ENCODE measurements at regions not wholly inside any gene's neighbourhood (a gene's known extent, or its start where the extent isn't known, plus 50 kb on each side); places are given as distances from the start of the nearest gene placed in this dataset.

DNA sequence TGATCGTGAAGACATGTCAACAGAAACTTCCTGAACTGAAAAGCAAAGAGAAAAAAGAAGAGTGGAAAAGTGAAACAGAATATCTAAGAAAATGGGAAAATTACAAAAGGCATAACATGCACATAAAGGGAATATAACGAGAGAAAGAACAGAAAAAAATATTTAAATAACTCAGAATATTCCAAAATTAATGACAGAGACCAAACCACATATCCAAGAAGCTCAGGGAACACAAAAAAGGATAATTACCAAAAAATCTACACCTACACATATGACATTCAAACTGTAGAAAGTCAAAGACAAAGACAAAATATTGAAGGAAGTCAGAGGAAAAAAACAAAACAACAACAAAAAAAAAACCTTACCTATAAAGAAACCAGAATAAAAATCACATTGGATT is 105.5 kb downstream of the OR13A1 start:
- Histone ChIP-seq H3K9me3 (replicated peaks in 1 of 3) (no peaks in the 10 kb centered on the region), H3K27me3 (no peaks in the 10 kb centered on the region), H3K4me1 (replicated peaks in 1 of 2) (no peaks in the 10 kb centered on the region), H3K27ac (no peak overlapping the region), H3K36me3 (replicated peaks in 1 of 2) (no peaks in the 10 kb centered on the region), H3K4me3 (no peak overlapping the region)
- DNase-seq = no peak
- TF ChIP-seq POLR2A (IDR thresholded peaks at IDR 0.05) = no peak
- TF ChIP-seq, protein P1, sequence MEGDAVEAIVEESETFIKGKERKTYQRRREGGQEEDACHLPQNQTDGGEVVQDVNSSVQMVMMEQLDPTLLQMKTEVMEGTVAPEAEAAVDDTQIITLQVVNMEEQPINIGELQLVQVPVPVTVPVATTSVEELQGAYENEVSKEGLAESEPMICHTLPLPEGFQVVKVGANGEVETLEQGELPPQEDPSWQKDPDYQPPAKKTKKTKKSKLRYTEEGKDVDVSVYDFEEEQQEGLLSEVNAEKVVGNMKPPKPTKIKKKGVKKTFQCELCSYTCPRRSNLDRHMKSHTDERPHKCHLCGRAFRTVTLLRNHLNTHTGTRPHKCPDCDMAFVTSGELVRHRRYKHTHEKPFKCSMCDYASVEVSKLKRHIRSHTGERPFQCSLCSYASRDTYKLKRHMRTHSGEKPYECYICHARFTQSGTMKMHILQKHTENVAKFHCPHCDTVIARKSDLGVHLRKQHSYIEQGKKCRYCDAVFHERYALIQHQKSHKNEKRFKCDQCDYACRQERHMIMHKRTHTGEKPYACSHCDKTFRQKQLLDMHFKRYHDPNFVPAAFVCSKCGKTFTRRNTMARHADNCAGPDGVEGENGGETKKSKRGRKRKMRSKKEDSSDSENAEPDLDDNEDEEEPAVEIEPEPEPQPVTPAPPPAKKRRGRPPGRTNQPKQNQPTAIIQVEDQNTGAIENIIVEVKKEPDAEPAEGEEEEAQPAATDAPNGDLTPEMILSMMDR (IDR thresholded peaks at IDR 0.05) = no peak
- intact Hi-C loops (cut with DNase I) = no loop called here
- WGBS, 4 donors = 80 to 88% (median 83%) methylated on average over 2 of the region's 2 CpGs

DNA sequence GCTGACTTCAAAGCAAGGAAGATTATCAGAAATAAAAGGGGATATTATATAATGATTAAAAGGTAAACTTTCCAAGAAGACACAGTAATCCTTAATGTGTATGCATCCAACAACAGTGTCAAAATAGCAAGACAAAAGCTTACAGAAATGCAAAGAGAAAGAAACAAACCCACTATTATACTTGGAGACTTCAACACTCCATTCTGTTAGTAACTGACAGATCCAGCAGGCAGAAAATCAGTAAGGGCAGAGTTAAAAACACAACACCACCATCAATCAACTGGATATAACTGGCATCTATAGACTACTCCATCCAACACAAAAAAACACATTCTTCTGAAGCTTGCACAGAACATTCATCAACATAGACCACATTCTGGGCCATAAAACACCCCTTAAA is 103.8 kb downstream of the OR13A1 start:
- H3K27me3 ChIP-seq = no peaks in the 10 kb centered on the region
- no peak overlapping the region for H3K27ac ChIP-seq
- H3K36me3 ChIP-seq (replicated peaks in 1 of 2) = no peaks in the 10 kb centered on the region
- H3K4me3 ChIP-seq = no peak overlapping the region
- H3K9me3 ChIP-seq (replicated peaks in 1 of 3) = no peaks in the 10 kb centered on the region
- intact Hi-C loops (cut with DNase I) = no loop called here
- TF ChIP-seq, protein P1 (IDR thresholded peaks at IDR 0.05) = no peak
- no peak for TF ChIP-seq POLR2A (IDR thresholded peaks at IDR 0.05)
- no peak for DNase-seq
- H3K4me1 ChIP-seq (replicated peaks in 1 of 2) = no peaks in the 10 kb centered on the region

DNA sequence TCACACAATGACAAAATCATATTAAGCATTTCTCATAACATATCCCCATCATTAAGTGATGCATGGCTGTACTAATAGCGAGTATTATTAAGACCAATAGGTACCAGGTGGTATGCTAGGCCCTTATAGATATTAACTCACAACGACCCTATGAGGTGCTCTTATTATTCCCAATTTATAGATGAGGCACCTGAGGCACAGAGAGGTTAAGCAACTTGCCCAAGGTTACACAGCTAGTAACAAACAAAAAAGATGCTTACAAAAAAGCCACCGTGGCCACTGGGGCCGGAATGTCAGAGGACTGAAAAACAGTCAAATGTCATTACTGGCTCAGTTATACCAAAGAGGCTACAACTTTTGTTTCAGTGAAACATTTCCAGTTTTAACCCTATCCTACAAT is 96.0 kb downstream of the OR13A1 start:
- H3K27ac ChIP-seq = no peak overlapping the region
- intact Hi-C loops (cut with DNase I) = no loop called here
- no peak overlapping the region for H3K4me3 ChIP-seq
- no peaks in the 10 kb centered on the region for H3K36me3 ChIP-seq (replicated peaks in 1 of 2)
- 68 to 78% (median 74%) methylated on average over 4 of the region's 4 CpGs for WGBS, 4 donors
- no peaks in the 10 kb centered on the region for H3K9me3 ChIP-seq (replicated peaks in 1 of 3)
- no peaks in the 10 kb centered on the region for H3K4me1 ChIP-seq (replicated peaks in 1 of 2)
- H3K27me3 ChIP-seq = no peaks in the 10 kb centered on the region
- TF ChIP-seq, protein P1 (IDR thresholded peaks at IDR 0.05) = no peak
- no peak for TF ChIP-seq POLR2A (IDR thresholded peaks at IDR 0.05)
- no peak for DNase-seq

DNA sequence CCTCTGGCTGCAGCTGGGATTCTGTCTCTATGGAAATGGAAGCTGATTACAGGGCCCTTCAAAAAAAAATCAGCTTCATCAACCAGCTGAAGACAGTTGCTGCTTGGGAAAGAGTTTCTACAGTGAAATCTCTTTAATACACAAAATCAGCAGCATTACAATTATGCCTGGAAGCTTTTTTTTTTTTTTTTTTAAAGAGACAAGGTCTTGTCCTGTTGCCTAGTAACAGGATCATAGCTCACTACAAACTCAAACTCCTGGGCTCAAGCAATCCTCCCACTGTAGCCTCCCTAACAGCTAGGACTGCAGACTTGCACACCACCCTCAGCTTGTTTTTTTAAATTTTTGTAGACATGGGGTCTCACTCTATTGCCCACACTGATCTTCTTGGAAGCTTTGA is 94.5 kb downstream of the OR13A1 start:
- no peak for TF ChIP-seq POLR2A (IDR thresholded peaks at IDR 0.05)
- TF ChIP-seq, protein P1 (IDR thresholded peaks at IDR 0.05) = no peak
- intact Hi-C loops (cut with DNase I) = no loop called here
- Histone ChIP-seq H3K4me3 (no peak overlapping the region), H3K4me1 (replicated peaks in 1 of 2) (no peaks in the 10 kb centered on the region), H3K27ac (no peak overlapping the region), H3K36me3 (replicated peaks in 1 of 2) (no peaks in the 10 kb centered on the region), H3K27me3 (no peaks in the 10 kb centered on the region), H3K9me3 (replicated peaks in 1 of 3) (no peaks in the 10 kb centered on the region)
- no peak for DNase-seq
